ENCODE measurements at regions not wholly inside any gene's neighbourhood (a gene's known extent, or its start where the extent isn't known, plus 50 kb on each side); places are given as distances from the start of the nearest gene placed in this dataset.

DNA sequence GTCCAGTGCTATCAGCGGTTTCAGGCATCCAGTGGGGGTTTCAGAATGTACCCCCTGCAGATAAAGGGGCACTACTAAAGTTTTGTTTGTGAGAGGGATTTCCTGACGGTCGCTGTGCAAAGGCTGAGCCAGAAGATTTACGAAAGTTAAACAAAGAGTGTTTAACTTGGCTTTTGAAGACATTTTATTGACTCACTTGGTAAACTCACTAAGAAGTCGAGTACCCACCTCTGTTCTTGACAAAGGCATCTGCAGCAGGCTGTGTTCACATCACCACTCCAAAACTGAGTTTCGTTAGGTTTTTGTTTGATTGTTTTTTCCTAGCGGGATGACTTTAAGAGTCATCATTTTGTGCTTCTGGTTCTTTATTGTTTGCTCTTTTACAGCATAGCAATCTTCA, 143.9 kb upstream of the TBL1X start:
- Histone ChIP-seq H2AFZ (ENCODE audit: low read length) (no peak overlapping the region), H2BK15ac (ENCODE audit: low read length) (no peak overlapping the region), H3K27me3 (replicated peaks in 1 of 4; ENCODE audit: control insufficient read depth in 3 of 4, extremely low read depth in 1 of 4, insufficient read depth in 3 of 4, low read length in 3 of 4) (no peaks in the 10 kb centered on the region), H4K8ac (ENCODE audit: extremely low read depth, insufficient read depth, low read length) (no peak overlapping the region), H2BK5ac (ENCODE audit: low read depth, low read length) (no peak overlapping the region), H3K4me2 (ENCODE audit: insufficient read depth in 1 of 2, low read depth in 2 of 2, low read length in 2 of 2) (no peak overlapping the region), H3K27ac (ENCODE audit: low read depth, low read length) (no peak overlapping the region), H3K23ac (ENCODE audit: insufficient read length) (no peak overlapping the region), H3K23me2 (ENCODE audit: low read depth, low read length) (no peaks in the 10 kb centered on the region), H3K79me2 (ENCODE audit: control insufficient read depth in 1 of 2, insufficient read depth in 2 of 2, low read length in 2 of 2) (no peaks in the 10 kb centered on the region), H2AK5ac (ENCODE audit: low read depth, low read length) (no peak overlapping the region), H3K9me3 (ENCODE audit: insufficient read depth in 2 of 2, low read depth in 1 of 2, low read length in 1 of 2) (no peaks in the 10 kb centered on the region), H3K79me1 (ENCODE audit: low read depth, low read length) (no peaks in the 10 kb centered on the region), H3K18ac (ENCODE audit: extremely low read depth, low read length) (no peak overlapping the region), H3K14ac (ENCODE audit: insufficient read length) (no peak overlapping the region), H3K4me3 (ENCODE audit: extremely low read depth in 1 of 4, insufficient read depth in 2 of 4, low read depth in 3 of 4, low read length in 4 of 4) (no peak overlapping the region), H3K36me3 (ENCODE audit: control insufficient read depth in 2 of 4, insufficient read depth in 4 of 4, low read length in 3 of 4) (no peaks in the 10 kb centered on the region), H4K20me1 (replicated peaks in 1 of 2; ENCODE audit: control insufficient read depth in 1 of 2, insufficient read depth in 2 of 2, low read length in 2 of 2) (no peaks in the 10 kb centered on the region), H2BK12ac (ENCODE audit: low read depth, low read length) (no peak overlapping the region), H4K91ac (replicated peaks; ENCODE audit: insufficient read length, low read length) (no peak overlapping the region), H2BK20ac (ENCODE audit: low read length) (no peak overlapping the region), H3K4me1 (replicated peaks in 1 of 4; ENCODE audit: control insufficient read depth in 3 of 4, insufficient read depth in 4 of 4, low read length in 3 of 4) (no peaks in the 10 kb centered on the region; a peak in 2 of 7 replicates), H3K9ac (replicated peaks in 1 of 4; ENCODE audit: extremely low read depth in 1 of 4, low read depth in 3 of 4, low read length in 3 of 4) (no peak overlapping the region), H3K56ac (replicated peaks; ENCODE audit: insufficient read length, low read depth, low read length) (no peak overlapping the region), H2BK120ac (replicated peaks; ENCODE audit: low read depth, low read length) (no peak overlapping the region), H4K5ac (ENCODE audit: insufficient read length, low read depth, low read length) (no peak overlapping the region), H3K4ac (replicated peaks; ENCODE audit: insufficient read length, low read depth, low read length) (no peak overlapping the region)
- no peak for FAIRE-seq
- no peak for DNase-seq (ENCODE audit: low read depth in 1 of 2, low spot score in 2 of 2)
- POLR2A ChIA-PET (ENCODE audit: partially characterized antibody), result no interaction called here
- CTCF ChIA-PET (ENCODE audit: partially characterized antibody), result no interaction called here
- 87% methylated on average over 7 of the region's 7 CpGs; no CpG with 5 or more reads in 1 of the 2 experiments for WGBS, 2 experiments (ENCODE audit: extremely low coverage in 1 of 2, insufficient coverage in 1 of 2, insufficient read length in 1 of 2, insufficient replicate concordance in 2 of 2, low coverage in 1 of 2, low lambda C conversion rate in 2 of 2, missing lambda C conversion rate in 1 of 2)
- no peak for TF ChIP-seq TCF12 (IDR thresholded peaks at IDR 0.05; ENCODE audit: low read depth, low read length)
- no peak for TF ChIP-seq JUN (IDR thresholded peaks at IDR 0.05; ENCODE audit: low read depth, low read length)
- TF ChIP-seq CHD2 (IDR thresholded peaks at IDR 0.05; ENCODE audit: low read length), result no peak
- no peak for TF ChIP-seq MAFK (IDR thresholded peaks at IDR 0.05; ENCODE audit: low read depth, low read length)
- no peak for TF ChIP-seq POLR2AphosphoS5 (IDR thresholded peaks at IDR 0.05; ENCODE audit: low read depth, low read length)
- TF ChIP-seq SUZ12 (IDR thresholded peaks at IDR 0.05; ENCODE audit: low read length), result no peak
- TF ChIP-seq NANOG (IDR thresholded peaks at IDR 0.05; ENCODE audit: insufficient read depth, low read depth, low read length, poor library complexity, severe bottlenecking), result no peak
